HG02759 (cell line): ENCODE measurements at regions not wholly inside any gene's neighbourhood (a gene's known extent, or its start where the extent isn't known, plus 50 kb on each side); places are given as distances from the start of the nearest gene placed in this dataset.

Source experiments
- ATAC-seq: cut with Tn5 transposase; IDR thresholded peaks from one replicate; pipeline ENCODE4 v1.9.1; 2021; ENCODE audit warnings: mild to moderate bottlenecking, moderate library complexity; ENCODE audit not compliant: unreplicated experiment

GRCh38 chr5:54774281-54775170 lies 210.9 kb downstream of the ESM1 start:
- ATAC-seq = no peak

- ATAC-seq = no peak
Measured at GRCh38 chr5:54772684-54773083, 212.7 kb downstream of the ESM1 start.

- no peak for ATAC-seq
Measured at GRCh38 chr5:54772231-54772630, 213.2 kb downstream of the ESM1 start.

GRCh38 chr5:54769746-54770145 lies 215.6 kb downstream of the ESM1 start:
- no peak for ATAC-seq

- no peak for ATAC-seq
Measured at GRCh38 chr5:54769072-54769471, 216.3 kb downstream of the ESM1 start.

GRCh38 chr5:54766748-54767147 lies 218.6 kb downstream of the ESM1 start:
- ATAC-seq = no peak

GRCh38 chr5:54765165-54766028 lies 220.0 kb downstream of the ESM1 start:
- no peak for ATAC-seq

- no peak for ATAC-seq
Measured at GRCh38 chr5:54764102-54765090, 221.0 kb downstream of the ESM1 start.

GRCh38 chr5:54761213-54761701 lies 224.1 kb downstream of the ESM1 start:
- ATAC-seq = no peak

GRCh38 chr5:54760182-54760935 lies 225.0 kb downstream of the ESM1 start:
- ATAC-seq = no peak

GRCh38 chr5:54758038-54758437 lies 227.4 kb downstream of the ESM1 start:
- no peak for ATAC-seq

- ATAC-seq = no peak
Measured at GRCh38 chr5:54757541-54757940, 227.9 kb downstream of the ESM1 start.

- ATAC-seq = no peak
Measured at GRCh38 chr5:54756796-54757402, 228.5 kb downstream of the ESM1 start.

GRCh38 chr5:54756301-54756700 lies 229.1 kb downstream of the ESM1 start:
- no peak for ATAC-seq

- no peak for ATAC-seq
Measured at GRCh38 chr5:54754878-54755277, 230.5 kb downstream of the ESM1 start.

- no peak for ATAC-seq
Measured at GRCh38 chr5:54754420-54754819, 231.0 kb downstream of the ESM1 start.

GRCh38 chr5:54753753-54754152 lies 231.6 kb downstream of the ESM1 start:
- ATAC-seq = no peak

- peak; percentile 88 for ATAC-seq
Measured at GRCh38 chr5:54753034-54753433, 232.4 kb downstream of the ESM1 start.

GRCh38 chr5:54748527-54748926 lies 231.0 kb downstream of the SNX18 start:
- no peak for ATAC-seq
